ENCODE measurements at regions not wholly inside any gene's neighbourhood (a gene's known extent, or its start where the extent isn't known, plus 50 kb on each side); places are given as distances from the start of the nearest gene placed in this dataset.

DNA sequence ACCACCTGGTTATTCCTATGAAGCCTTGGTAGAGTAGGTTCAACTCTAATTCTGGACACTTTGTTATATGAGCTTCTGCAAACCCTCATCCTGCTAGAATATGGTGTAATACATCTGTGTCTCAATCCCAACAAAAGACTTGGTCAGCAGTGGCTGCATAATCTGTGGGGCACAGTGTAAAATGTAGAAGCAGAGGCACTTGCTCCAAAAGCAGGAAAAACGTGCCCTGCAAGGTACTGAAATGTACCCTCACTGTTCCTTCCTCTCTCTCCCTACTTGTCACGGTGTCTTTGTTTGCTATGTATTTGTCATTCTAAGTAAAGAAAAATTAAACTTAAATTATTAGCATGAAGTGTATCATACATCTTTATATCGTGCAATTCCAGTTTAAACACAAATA, 267.9 kb downstream of the BCL11B start:
- H3K4me3 ChIP-seq (ENCODE audit: low read length), result no peak overlapping the region
- H3K27me3 ChIP-seq (ENCODE audit: insufficient read depth, low read depth, low read length), result no peaks in the 10 kb centered on the region
- H3K79me2 ChIP-seq (replicated peaks; ENCODE audit: insufficient read depth, low read length), result no peaks in the 10 kb centered on the region
- no peak overlapping the region for H2AFZ ChIP-seq (ENCODE audit: low read depth, low read length)
- H3K9me3 ChIP-seq (ENCODE audit: low read length), result no peaks in the 10 kb centered on the region
- H3F3A ChIP-seq (ENCODE audit: insufficient read depth, low read length, poor library complexity, severe bottlenecking), result no peaks in the 10 kb centered on the region
- H3K36me3 ChIP-seq (ENCODE audit: insufficient read depth, low read length), result no peaks in the 10 kb centered on the region
- no peak overlapping the region for H3K9ac ChIP-seq (ENCODE audit: low read length)
- H4K20me1 ChIP-seq (ENCODE audit: insufficient read depth), result no peaks in the 10 kb centered on the region
- H3K4me2 ChIP-seq (ENCODE audit: low read length), result no peak overlapping the region
- H3K9me2 ChIP-seq (ENCODE audit: insufficient read depth, low read length), result no peaks in the 10 kb centered on the region
- H3K27ac ChIP-seq (ENCODE audit: low read length), result no peak overlapping the region
- TF ChIP-seq POLR2AphosphoS5 (IDR thresholded peaks at IDR 0.05) (no peak), EZH2 (IDR thresholded peaks at IDR 0.05; ENCODE audit: borderline replicate concordance, insufficient read depth, low read length, poor library complexity, severe bottlenecking) (no peak), TAF1 (IDR thresholded peaks at IDR 0.05; ENCODE audit: low read depth) (no peak), MXI1 (conservative IDR thresholded peaks at IDR 0.05; ENCODE audit: poor library complexity, severe bottlenecking) (no peak), EP300 (conservative IDR thresholded peaks at IDR 0.05; ENCODE audit: poor library complexity, severe bottlenecking) (no peak), RAD21 (conservative IDR thresholded peaks at IDR 0.05) (no peak), SMC3 (conservative IDR thresholded peaks at IDR 0.05; ENCODE audit: poor library complexity) (no peak)
- TF ChIP-seq, protein P1, sequence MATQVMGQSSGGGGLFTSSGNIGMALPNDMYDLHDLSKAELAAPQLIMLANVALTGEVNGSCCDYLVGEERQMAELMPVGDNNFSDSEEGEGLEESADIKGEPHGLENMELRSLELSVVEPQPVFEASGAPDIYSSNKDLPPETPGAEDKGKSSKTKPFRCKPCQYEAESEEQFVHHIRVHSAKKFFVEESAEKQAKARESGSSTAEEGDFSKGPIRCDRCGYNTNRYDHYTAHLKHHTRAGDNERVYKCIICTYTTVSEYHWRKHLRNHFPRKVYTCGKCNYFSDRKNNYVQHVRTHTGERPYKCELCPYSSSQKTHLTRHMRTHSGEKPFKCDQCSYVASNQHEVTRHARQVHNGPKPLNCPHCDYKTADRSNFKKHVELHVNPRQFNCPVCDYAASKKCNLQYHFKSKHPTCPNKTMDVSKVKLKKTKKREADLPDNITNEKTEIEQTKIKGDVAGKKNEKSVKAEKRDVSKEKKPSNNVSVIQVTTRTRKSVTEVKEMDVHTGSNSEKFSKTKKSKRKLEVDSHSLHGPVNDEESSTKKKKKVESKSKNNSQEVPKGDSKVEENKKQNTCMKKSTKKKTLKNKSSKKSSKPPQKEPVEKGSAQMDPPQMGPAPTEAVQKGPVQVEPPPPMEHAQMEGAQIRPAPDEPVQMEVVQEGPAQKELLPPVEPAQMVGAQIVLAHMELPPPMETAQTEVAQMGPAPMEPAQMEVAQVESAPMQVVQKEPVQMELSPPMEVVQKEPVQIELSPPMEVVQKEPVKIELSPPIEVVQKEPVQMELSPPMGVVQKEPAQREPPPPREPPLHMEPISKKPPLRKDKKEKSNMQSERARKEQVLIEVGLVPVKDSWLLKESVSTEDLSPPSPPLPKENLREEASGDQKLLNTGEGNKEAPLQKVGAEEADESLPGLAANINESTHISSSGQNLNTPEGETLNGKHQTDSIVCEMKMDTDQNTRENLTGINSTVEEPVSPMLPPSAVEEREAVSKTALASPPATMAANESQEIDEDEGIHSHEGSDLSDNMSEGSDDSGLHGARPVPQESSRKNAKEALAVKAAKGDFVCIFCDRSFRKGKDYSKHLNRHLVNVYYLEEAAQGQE (IDR thresholded peaks at IDR 0.05; ENCODE audit: borderline replicate concordance), result no peak
- TF ChIP-seq, protein P2, sequence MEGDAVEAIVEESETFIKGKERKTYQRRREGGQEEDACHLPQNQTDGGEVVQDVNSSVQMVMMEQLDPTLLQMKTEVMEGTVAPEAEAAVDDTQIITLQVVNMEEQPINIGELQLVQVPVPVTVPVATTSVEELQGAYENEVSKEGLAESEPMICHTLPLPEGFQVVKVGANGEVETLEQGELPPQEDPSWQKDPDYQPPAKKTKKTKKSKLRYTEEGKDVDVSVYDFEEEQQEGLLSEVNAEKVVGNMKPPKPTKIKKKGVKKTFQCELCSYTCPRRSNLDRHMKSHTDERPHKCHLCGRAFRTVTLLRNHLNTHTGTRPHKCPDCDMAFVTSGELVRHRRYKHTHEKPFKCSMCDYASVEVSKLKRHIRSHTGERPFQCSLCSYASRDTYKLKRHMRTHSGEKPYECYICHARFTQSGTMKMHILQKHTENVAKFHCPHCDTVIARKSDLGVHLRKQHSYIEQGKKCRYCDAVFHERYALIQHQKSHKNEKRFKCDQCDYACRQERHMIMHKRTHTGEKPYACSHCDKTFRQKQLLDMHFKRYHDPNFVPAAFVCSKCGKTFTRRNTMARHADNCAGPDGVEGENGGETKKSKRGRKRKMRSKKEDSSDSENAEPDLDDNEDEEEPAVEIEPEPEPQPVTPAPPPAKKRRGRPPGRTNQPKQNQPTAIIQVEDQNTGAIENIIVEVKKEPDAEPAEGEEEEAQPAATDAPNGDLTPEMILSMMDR (IDR thresholded peaks at IDR 0.05; ENCODE audit: poor library complexity, severe bottlenecking), result no peak

DNA sequence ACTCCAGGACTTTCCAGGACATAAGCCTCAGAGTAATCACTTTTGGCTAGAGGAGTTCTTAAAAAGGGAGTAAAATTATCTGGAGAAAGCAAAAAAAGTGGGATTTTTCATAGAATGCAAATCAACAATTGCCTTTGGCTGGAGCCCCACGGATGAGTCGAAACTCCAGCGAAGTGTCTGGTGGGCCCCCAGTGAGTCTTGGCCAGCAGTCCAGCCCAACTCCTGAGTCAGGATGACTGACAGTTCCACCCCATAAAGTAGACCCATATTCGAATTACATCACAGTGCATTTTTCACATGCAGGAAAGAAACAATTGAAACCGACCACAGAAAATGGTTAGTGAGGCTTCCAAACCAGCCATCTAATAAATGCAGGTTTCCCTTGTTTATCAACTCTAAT, 265.7 kb downstream of the BCL11B start:
- H3F3A ChIP-seq (ENCODE audit: insufficient read depth, low read length, poor library complexity, severe bottlenecking), result no peaks in the 10 kb centered on the region
- H3K4me3 ChIP-seq (ENCODE audit: low read length), result no peak overlapping the region
- no peak overlapping the region for H3K4me2 ChIP-seq (ENCODE audit: low read length)
- no peak overlapping the region for H2AFZ ChIP-seq (ENCODE audit: low read depth, low read length)
- no peaks in the 10 kb centered on the region for H3K27me3 ChIP-seq (ENCODE audit: insufficient read depth, low read depth, low read length)
- TF ChIP-seq RAD21 (conservative IDR thresholded peaks at IDR 0.05), result no peak
- no peak for TF ChIP-seq EZH2 (IDR thresholded peaks at IDR 0.05; ENCODE audit: borderline replicate concordance, insufficient read depth, low read length, poor library complexity, severe bottlenecking)
- no peak for TF ChIP-seq SMC3 (conservative IDR thresholded peaks at IDR 0.05; ENCODE audit: poor library complexity)
- no peak for TF ChIP-seq TAF1 (IDR thresholded peaks at IDR 0.05; ENCODE audit: low read depth)
- TF ChIP-seq EP300 (conservative IDR thresholded peaks at IDR 0.05; ENCODE audit: poor library complexity, severe bottlenecking), result no peak
- no peak for TF ChIP-seq MXI1 (conservative IDR thresholded peaks at IDR 0.05; ENCODE audit: poor library complexity, severe bottlenecking)
- TF ChIP-seq, protein P2 (IDR thresholded peaks at IDR 0.05; ENCODE audit: poor library complexity, severe bottlenecking), result no peak
- TF ChIP-seq, protein P1 (IDR thresholded peaks at IDR 0.05; ENCODE audit: borderline replicate concordance), result no peak
- no peak for TF ChIP-seq POLR2AphosphoS5 (IDR thresholded peaks at IDR 0.05)
- H3K79me2 ChIP-seq (replicated peaks; ENCODE audit: insufficient read depth, low read length), result no peaks in the 10 kb centered on the region
- no peaks in the 10 kb centered on the region for H4K20me1 ChIP-seq (ENCODE audit: insufficient read depth)
- H3K9me2 ChIP-seq (ENCODE audit: insufficient read depth, low read length), result no peaks in the 10 kb centered on the region
- no peaks in the 10 kb centered on the region for H3K9me3 ChIP-seq (ENCODE audit: low read length)
- H3K9ac ChIP-seq (ENCODE audit: low read length), result no peak overlapping the region
- H3K27ac ChIP-seq (ENCODE audit: low read length), result no peak overlapping the region
- no peaks in the 10 kb centered on the region for H3K36me3 ChIP-seq (ENCODE audit: insufficient read depth, low read length)

Data from neural cell (in vitro differentiated cells).